GM19468 (cell line): ENCODE measurements at regions not wholly inside any gene's neighbourhood (a gene's known extent, or its start where the extent isn't known, plus 50 kb on each side); places are given as distances from the start of the nearest gene placed in this dataset.
"Not testable (repeated sequence)": the region's sequence is repeated elsewhere in the genome, so short reads cannot be mapped to it uniquely, and the experiment has no call there.

ENCODE experiments used
- ATAC-seq: cut with Tn5 transposase; IDR thresholded peaks from one replicate; pipeline ENCODE4 v1.9.1; 2021; ENCODE audit warnings: mild to moderate bottlenecking, moderate library complexity, moderate number of reproducible peaks; ENCODE audit not compliant: unreplicated experiment; ENCODE audit errors: extremely low read depth

DNA sequence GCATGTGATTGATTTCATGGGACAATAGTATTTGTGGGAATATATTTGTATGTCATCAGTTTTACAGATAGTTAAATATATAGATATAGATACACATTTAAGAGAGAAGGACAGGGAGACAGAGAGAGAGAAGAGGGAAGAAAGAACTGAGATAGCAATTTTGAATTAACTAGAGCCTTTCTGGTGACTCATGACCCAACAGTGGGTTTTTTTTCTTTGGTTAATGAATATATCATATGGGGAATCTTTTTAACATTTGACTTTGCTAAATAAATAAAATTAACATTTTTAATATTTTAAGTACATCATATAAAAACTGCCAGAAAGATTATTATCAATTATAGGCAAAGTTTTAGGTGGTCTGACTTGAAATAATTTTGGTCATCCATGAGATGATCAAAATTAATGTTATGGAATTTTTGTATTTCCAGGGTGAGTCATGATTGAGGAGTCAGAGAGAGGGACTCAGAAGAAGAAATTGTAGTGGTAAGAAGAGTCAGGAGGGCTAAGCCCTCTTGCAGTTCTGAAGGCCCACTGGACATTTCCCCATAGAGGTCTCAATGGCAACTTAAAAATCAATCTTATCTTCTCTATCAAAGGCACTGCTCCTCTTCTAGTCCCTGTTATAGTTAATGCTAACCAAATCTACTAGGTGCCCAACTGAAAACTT lies 508.1 kb upstream of the MAP3K7 start:
- no peak for ATAC-seq

DNA sequence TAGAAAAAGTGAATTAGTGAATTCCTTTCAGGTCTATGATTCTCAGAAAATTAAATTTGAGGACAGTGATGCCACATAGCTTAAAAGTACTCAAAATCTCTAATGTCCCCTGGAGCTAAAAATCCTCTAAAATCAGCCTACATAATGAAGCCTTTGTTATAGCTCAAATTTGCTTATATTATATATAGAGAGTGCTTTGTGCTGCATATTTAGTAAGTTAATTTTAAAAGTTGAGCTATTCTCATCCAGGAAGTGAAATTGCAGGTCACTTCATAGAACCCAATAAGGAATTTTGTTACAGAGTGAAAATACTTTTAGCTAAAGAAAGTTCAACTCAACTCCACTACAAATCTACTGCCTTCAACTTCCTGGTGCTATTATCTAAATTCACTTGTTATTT lies 507.5 kb upstream of the MAP3K7 start:
- ATAC-seq: no peak

DNA sequence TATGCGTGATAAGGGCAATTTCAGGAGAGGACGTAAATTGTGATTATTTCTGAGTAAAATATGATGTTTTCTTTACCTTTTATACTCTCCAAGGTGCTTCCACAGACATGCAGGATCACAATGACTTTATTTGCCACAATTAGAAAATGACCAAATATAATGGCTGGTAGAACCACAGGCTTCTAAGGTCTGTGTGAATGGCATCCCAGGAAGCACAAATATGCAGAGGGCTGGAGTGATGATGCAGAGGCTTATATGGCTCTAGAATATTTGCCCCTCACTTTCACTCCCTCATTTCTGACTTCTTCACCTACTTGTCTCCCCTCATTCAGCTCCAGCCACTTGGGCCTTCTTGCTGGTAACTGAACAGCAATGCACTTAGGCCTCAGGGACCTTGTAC lies 502.1 kb upstream of the MAP3K7 start:
- no peak for ATAC-seq

DNA sequence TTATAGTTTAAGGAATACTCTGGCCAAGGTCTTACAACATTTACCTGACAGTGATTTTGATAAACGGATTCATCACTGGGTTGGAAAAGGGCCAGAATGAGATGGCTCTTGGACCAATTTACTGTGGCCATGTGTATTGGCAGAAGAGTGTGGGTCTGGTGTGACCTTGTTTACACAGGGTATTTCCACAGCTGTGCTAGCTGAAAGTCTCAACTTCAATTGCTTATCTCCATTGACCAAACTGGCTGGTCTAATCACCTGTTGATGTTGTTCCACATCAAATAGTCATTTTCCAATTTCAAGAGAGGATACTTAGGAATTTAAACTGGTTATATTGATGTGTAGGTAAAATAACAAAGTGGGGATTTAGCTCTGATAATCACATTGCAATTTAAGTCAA lies 501.6 kb upstream of the MAP3K7 start:
- no peak for ATAC-seq

DNA sequence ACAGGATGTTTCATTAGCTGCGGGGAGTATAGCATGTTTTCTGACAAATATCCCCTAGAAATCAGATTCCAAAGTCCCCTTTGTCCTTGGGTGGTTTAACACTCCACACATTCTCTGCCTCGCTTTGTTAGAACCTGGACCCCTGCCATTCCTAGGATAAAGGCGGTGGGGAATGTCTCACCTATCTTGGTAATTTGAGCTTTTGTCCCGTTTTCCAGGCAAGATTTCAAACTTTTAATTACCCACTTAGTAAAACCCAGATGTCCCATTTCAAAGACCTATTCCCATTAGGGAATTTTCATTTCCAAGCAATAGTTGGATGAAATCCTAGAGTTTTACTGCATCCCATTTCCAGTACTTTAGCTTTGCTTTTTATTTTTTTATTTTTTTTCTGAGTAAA lies 501.0 kb upstream of the MAP3K7 start:
- no peak for ATAC-seq

DNA sequence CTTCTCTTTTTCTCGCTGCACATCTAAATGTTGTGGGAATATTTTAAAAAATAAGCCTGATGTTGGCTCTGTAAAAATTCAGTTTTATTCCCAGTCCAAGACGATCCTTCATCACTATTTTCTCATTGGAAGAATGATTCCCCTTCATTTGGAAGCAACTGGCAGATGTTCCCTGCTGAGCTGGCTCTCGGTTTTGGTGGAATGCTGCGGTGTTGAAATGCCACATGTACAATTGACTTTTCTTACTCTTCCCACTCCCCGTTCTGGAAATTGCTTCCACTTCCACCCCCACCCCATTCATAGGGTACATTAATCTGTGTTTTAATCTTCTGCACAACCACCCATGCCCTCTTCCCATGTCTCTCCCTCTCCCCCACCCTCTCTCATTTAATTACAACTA lies 496.3 kb upstream of the MAP3K7 start:
- ATAC-seq: no peak

DNA sequence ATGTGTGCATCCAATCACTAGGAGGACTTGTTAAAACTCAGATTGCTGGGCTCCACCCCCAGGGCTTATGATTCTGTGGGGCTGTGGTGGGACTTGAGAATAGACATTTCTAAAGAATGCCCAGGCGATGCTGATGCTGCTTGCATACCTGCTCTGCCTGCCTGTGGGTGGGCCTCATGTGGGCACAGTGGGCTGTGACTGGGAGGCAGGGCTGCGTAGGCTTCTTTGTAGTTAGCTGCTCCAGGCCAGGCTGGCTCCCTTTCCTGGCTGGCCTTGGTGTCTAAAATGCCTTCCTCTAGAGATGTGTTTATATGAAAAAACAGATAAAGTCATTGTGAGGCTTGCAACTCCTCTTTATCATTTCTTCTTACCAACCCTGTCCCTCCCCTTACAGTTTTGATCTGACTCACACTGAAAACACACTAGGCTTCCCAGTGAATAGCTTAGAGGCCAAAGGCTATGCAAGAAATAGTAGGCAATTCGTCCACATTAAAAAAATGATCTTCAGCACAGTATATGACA lies 495.5 kb upstream of the MAP3K7 start:
- no peak for ATAC-seq

DNA sequence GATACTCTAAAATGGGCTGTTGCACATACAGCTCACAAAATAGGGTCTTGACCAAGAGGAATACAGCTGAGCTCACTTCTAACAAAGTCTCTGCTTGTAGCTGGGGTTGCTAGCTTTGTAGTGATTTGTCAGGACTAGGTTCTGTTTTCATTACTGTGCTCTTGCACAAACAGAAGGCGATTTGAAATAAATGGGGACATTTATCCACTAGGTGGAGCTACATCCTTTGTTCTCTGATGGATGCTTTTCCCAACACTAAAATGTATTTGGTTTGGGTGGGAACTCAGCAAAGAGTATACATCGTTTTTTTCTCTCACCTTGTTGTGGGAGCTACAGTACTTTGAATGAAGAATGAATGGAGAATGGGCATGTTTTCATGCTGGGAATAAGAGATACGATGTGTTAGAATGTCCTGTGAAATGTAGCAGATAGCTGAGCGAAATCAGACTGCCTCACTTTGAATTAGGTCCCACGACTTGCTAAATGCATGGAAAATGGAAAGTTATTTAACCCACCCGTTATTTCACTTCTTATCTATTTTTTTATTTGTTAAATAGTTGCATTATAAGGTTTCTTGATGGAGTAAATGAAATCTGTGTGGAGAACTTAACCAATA lies 494.7 kb upstream of the MAP3K7 start:
- peak; percentile 68 for ATAC-seq

DNA sequence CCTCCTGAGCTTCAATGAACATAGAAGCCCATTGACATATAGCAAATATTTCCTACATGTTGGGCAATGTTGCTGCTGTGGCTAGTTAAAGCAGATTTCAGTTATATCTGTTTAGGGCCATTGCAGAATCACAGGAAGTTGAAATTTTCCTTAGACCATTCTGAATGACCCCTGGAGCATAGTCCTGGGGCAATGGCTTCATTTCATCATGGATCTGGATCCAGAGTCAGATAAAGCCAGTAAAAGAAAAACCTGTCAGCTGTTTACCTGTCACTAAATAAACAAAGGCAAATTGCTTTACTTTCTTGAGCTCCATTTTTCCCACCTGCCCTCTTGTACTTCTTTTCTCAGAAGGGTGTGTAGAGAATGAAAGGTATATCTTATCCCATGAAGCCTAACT lies 494.0 kb upstream of the MAP3K7 start:
- ATAC-seq: no peak

DNA sequence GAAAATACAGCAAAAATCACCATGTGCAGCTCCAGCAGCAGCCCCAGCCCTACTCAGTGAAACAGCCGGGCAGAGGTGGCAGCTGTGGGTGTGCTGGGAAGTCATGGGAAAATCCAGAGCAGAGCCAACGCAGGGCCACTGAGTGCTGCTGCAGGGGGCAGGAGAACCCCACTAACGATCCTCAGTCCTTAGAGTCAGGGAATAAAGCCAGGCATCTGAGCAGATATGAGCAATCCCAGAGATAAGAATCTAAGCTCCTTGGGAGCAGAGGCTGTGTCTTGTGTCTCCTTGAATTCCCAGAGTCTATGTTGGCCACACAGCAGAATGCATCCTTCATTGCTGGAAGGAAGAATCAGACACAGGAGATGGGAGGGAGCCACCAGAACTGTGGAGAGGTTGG lies 493.1 kb upstream of the MAP3K7 start:
- ATAC-seq: no peak

DNA sequence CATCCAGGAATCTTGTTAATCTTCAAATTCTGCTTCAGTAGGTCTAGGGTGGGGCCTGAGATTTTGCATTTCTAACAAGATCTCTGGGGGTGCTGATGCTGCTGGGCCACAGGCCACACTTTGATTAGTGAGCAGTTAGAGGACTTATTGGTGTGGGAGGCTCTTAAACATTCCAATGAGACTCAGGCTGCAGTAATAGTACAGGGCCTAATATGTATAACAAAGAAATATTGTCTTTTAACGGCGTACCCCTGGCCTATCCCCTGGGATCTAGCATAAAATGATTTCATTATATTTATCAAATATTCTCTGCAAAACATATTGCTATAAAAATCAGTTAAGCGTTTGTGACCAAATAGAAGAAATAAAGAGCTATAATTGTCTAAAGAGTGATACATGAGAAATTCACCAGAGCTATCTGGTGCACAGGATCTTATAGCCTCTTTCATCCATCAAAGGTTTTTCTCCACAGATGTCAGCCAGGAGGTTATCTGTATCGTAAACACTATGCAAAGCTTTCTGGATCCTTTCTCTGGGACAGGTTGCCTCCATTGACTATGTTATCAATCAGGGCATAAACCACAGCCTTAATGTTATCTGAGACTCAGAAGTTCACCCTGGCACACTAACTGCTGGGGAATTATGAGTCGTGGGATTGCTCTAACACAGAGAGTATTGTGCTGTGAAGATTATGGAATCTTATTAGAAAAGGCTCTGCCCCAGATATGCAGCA lies 488.5 kb upstream of the MAP3K7 start:
- no peak for ATAC-seq

DNA sequence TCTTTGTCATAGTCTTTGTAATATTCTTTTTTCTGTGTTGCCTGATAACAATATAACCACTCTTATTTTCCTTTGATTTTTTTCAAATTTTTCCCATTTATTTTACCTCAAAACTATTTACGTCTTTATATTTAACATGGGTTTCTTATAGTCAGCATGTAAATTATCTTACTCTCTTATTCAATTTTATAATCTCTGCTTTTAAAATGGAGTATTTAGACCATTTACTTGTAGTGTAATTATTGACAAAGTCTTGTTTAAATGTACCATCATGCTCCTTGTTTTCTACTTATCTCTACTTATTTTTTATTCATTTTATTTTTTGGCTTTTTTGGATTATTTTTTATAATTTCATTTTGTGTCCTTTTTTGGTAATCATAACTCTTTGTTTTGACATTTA lies 476.5 kb upstream of the MAP3K7 start:
- ATAC-seq: no peak

DNA sequence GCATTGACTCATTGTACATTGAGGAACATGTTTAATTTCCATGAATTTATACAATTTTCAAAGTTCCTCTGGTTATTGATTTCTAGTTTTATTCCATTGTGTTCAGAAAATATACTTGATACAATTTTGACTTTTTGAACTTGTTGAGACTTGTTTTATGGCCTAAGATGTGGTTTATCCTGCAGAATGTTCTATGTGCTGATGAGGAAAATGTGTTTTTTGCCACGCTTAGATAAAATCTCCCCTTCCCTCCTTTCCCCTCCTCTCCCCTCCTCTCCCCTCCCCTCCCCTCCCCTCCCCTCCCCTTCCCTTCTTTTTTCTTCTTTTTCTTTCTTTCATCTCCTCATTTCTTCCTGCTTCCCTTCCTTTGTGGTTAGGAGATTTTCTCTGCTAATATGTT lies 470.8 kb upstream of the MAP3K7 start:
- no peak for ATAC-seq

DNA sequence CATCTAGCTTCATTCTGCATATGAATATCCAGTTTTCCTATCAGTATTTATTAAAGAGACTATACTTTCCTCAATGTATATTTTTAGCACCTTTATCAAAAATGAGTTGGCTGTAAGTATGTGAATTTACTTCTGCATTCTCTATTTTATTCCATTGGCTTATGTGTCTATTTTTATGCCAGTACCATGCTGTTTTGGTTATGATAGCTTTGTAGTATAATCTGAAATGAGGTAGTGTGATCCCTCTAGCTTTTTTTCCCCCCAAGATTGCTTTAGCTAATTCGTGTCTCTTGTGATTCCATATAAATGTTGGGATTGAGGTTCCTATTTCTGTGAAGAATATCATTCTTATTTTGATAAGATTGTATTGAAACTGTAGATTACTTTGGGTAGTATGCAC lies 469.1 kb upstream of the MAP3K7 start:
- ATAC-seq: no peak

DNA sequence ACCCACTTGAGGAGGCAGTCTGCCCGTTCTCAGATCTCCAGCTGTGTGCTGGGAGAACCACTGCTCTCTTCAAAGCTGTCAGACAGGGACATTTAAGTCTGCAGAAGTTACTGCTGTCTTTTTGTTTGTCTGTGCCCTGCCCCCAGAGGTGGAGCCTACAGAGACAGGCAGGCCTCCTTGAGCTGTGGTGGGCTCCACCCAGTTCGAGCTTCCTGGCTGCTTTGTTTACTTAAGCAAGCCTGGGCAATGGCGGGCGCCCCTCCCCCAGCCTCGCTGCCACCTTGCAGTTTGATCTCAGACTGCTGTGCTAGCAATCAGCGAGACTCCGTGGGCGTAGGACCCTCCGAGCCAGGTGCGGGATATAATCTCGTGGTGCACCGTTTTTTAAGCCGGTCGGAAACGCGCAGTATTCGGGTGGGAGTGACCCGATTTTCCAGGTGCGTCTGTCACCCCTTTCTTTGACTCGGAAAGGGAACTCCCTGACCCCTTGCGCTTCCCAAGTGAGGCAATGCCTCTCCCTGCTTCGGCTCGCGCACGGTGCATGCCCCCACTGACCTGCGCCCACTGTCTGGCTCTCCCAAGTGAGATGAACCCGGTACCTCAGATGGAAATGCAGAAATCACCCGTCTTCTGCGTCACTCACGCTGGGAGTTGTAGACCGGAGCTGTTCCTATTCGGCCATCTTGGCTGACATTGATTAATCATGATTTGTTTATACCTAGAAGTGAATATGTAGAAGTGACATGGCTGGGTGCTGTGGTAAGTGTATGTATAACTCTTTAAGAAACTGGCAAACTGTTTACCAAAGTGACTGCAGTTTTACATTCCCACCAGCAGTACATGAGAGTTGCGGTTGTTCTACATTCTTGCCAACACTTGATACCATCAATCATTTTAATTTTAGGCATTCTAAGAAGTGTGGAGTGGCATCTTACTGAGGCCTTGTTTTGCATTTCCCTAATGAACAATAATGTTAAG lies 465.9 kb upstream of the MAP3K7 start:
- ATAC-seq: not testable (repeated sequence)

DNA sequence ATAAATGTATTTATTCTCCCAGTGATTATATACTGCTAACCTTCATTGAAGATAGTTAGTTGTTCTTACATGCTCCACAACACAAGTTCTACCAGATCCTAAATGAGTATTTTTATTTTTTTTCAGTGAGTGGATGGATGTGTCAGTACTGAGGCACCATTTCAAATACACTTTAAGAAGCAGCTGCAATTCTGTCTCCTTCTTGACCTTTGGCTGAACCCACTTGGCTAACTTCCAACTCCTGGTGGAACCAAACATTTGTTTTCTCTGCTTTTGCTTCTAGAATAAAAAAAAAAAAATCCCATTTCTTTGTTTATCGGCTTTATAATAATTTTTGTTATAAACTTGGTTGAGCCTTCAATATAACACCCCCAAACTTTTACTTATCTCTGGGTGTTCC lies 458.3 kb upstream of the MAP3K7 start:
- ATAC-seq: no peak

DNA sequence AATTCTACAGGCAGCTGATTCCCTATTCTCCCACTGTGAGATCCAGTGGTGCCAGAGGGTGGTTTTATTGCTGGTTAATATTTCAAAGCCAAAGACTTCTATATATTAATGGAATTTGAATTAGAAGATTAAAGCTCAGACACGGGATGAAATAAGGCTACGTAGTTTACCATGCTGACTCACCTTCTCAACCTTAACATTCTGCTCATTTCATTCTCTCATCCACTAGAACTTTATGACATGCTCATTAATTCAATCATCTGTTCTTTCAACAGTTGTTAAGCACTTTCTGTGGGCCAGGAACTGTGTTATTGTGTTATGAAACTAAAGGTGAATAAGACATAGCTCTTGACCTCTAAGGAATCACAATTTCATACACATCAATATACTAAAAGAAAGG lies 456.9 kb upstream of the MAP3K7 start:
- ATAC-seq: no peak

DNA sequence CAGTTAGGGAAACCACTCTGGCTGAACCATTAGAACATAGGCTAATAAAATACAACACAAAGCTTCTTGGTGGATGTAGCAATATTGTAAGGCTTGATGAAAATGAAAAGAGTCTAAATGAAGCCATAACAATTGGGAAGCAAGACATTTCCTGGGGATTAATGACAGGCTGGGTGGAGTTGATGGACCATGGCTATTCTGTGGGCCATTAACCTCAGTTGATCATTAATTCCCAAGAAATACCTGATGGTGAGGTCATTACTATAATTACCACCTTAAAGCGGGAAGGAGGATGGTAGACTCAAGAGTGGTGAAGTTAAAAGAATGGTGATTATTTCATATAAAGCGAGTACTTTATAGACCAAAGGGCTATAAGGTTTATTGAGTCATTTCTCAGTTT lies 455.8 kb upstream of the MAP3K7 start:
- ATAC-seq: no peak

DNA sequence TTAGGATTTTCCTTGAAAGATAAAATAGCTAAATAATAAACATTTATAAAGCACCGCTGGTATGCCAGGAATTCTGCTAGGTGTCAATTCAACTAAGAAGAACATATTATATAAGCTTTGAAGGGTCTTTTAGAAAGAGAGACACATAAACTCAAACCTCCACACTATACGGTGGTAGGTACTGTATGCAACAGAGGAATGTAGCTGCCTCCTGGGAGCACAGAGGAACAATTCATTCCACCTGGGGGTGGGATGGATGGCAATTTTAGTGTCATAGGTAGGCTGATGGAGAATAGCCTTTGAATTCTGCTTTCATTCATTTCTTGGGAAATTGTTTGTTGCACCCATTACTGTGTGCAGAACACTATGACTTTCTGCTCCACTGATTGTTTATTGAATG lies 447.1 kb upstream of the MAP3K7 start:
- no peak for ATAC-seq

DNA sequence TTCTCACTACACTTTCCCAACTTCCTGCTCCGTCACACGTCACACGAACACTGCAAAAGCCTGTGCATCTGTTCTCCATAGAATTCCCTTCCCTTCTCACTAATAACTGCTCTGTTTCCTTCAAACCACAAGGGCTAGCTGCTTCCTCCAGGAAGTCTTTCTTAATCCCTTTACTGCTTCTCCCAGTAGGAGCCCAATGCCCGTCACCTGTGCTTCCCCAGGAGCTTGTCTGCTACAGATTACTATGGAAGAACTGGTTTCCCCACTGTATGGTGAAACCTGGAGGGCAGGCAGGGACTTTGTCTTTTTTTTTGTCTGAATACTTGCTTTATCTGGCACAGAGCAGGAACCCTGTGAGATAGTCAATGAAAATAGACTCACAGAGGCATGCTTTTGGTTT lies 444.7 kb upstream of the MAP3K7 start:
- no peak for ATAC-seq
